PC-3 (cell line): ENCODE measurements at regions not wholly inside any gene's neighbourhood (a gene's known extent, or its start where the extent isn't known, plus 50 kb on each side); places are given as distances from the start of the nearest gene placed in this dataset.

ENCODE experiments used
- ATAC-seq: fragments of 200-7000 bp; cut with Tn5 transposase; 2 replicates; pipeline ENCODE4 v1.9.1; 2020; ENCODE audit warnings: mild to moderate bottlenecking, moderate library complexity
- BruUV-seq: library from RNA; stranded (reverse); fragments of 400-500 nt; replicated peaks from 2 replicates; lab custom pipeline; 2021; lab: Mats Ljungman, UMichigan
- CTCF ChIA-PET: fragments of 300-600 bp; sonication (Branson Sonifier 250); formaldehyde crosslinking; loops from one replicate; lab custom pipeline; 2022; ENCODE audit warnings: antibody characterized with exemption; lab: Charles Lee
- POLR2A ChIA-PET: fragments of 300-600 bp; sonication (Branson Sonifier 250); formaldehyde crosslinking; loops from one replicate; lab custom pipeline; 2022; ENCODE audit warnings: antibody characterized with exemption; ENCODE audit not compliant: unreplicated experiment; lab: Charles Lee
- DNase-seq: peaks from one replicate; pipeline ENCODE4 v3.0.0-alpha.2; 2015
- H2AFZ ChIP-seq: fragments of 300-600 bp; sonication (generic); 2 replicates; pipeline ENCODE4 v1.6.0; 2016; ENCODE audit warnings: antibody characterized with exemption, low read length
- H3F3A ChIP-seq: fragments of 300-600 bp; sonication (generic); one replicate; pipeline ENCODE4 v1.6.0; 2017; ENCODE audit warnings: antibody characterized with exemption, low read length, control low read depth, mild to moderate bottlenecking; ENCODE audit not compliant: unreplicated experiment
- H3K27ac ChIP-seq: fragments of 300-600 bp; sonication (generic); 2 replicates; pipeline ENCODE4 v1.5.1; 2016; ENCODE audit warnings: mild to moderate bottlenecking, low read length
- H3K27me3 ChIP-seq: fragments of 300-600 bp; sonication (generic); 2 replicates; pipeline ENCODE4 v1.6.1; 2016; ENCODE audit warnings: low read length, mixed read lengths
- H3K36me3 ChIP-seq: fragments of 300-600 bp; sonication (generic); 2 replicates; pipeline ENCODE4 v1.6.1; 2016; ENCODE audit warnings: low read depth, mixed run types, low read length, mixed read lengths
- H3K4me1 ChIP-seq: fragments of 300-600 bp; sonication (generic); 2 replicates; pipeline ENCODE4 v1.5.1; 2016; ENCODE audit warnings: low read length; ENCODE audit not compliant: insufficient read depth
- H3K4me2 ChIP-seq: fragments of 300-600 bp; sonication (generic); 2 replicates; pipeline ENCODE4 v1.6.0; 2016; ENCODE audit warnings: low read length
- H3K4me3 ChIP-seq: fragments of 300-600 bp; sonication (generic); 2 replicates; pipeline ENCODE4 v1.5.1; 2016; ENCODE audit warnings: mild to moderate bottlenecking, low read length, mixed read lengths
- H3K79me2 ChIP-seq: fragments of 300-600 bp; sonication (generic); 2 replicates; pipeline ENCODE4 v1.6.1; 2017; ENCODE audit warnings: low read length, mixed read lengths
- H3K9ac ChIP-seq: fragments of 300-600 bp; sonication (generic); 2 replicates; pipeline ENCODE4 v1.6.0; 2016; ENCODE audit warnings: mild to moderate bottlenecking, low read length
- H3K9me2 ChIP-seq: fragments of 300-600 bp; sonication (generic); replicated peaks from 2 replicates; pipeline ENCODE4 v1.6.1; 2016; ENCODE audit warnings: mixed run types, low read length, mixed read lengths
- H3K9me3 ChIP-seq: fragments of 300-600 bp; sonication (generic); 2 replicates; pipeline ENCODE4 v1.6.1; 2016; ENCODE audit warnings: low read length, mixed read lengths
- H4K20me1 ChIP-seq: fragments of 300-600 bp; sonication (generic); 2 replicates; pipeline ENCODE4 v1.6.1; 2016; ENCODE audit warnings: low read length, mixed read lengths
- CTCF ChIP-seq: fragments of 300-600 bp; sonication (generic); conservative IDR thresholded peaks from 2 replicates; pipeline ENCODE4 v1.5.1; 2017; ENCODE audit warnings: antibody characterized with exemption, low read depth, mild to moderate bottlenecking, low read length
- EZH2 ChIP-seq: fragments of 300-600 bp; sonication (generic); IDR thresholded peaks from one replicate; pipeline ENCODE4 v1.6.1; 2017; ENCODE audit warnings: antibody characterized with exemption, mild to moderate bottlenecking, low read length; ENCODE audit not compliant: unreplicated experiment
- EZH2phosphoT487 ChIP-seq: fragments of 300-600 bp; sonication (generic); IDR thresholded peaks from 2 replicates; pipeline ENCODE4 v1.6.1; 2018; ENCODE audit warnings: mild to moderate bottlenecking, antibody characterized with exemption, low read length, borderline replicate concordance
- intact Hi-C: fragments of 100-400 bp; cut with micrococcal nuclease; formaldehyde crosslinking; loops from 2 replicates; pipeline ENCODE4 v1.9.0; 2023

GRCh38 chr16:63185235-63185780 is 1149.1 kb upstream of the CDH8 start:
- no peak for TF ChIP-seq EZH2phosphoT487
- no peak for TF ChIP-seq EZH2
- no peak for TF ChIP-seq CTCF
- no TSS peak for BruUV-seq

GRCh38 chr16:63183743-63184142 is 1147.5 kb upstream of the CDH8 start:
- Histone ChIP-seq H3K36me3 (no peaks in the 10 kb centered on the region), H3K4me3 (no peak overlapping the region), H3K27me3 (no peaks in the 10 kb centered on the region), H3K4me2 (no peak overlapping the region), H3K4me1 (no peaks in the 10 kb centered on the region), H3K27ac (no peak overlapping the region), H3K9me2 (no peaks in the 10 kb centered on the region), H2AFZ (no peak overlapping the region), H3K79me2 (no peaks in the 10 kb centered on the region), H3F3A (no peaks in the 10 kb centered on the region), H3K9ac (no peak overlapping the region), H3K9me3 (no peaks in the 10 kb centered on the region), H4K20me1 (no peaks in the 10 kb centered on the region)
- no peak for ATAC-seq
- TF ChIP-seq CTCF, result no peak
- no peak for TF ChIP-seq EZH2phosphoT487
- BruUV-seq, result no TSS peak
- no peak for DNase-seq
- intact Hi-C loops, result no loop called here
- ChIA-PET POLR2A (interaction anchor here (0.7 kb wide), 1 partner anchor 73 kb away, joined by 3 read pairs; no protein-coding TSS in a partner anchor), CTCF (no interaction called here)

More at GRCh38 chr16:63185235-63185780, 1149.1 kb upstream of the CDH8 start:
- intact Hi-C loops, result no loop called here
- Histone ChIP-seq H3K79me2 (no peaks in the 10 kb centered on the region), H2AFZ (no peak overlapping the region), H3K9me2 (no peaks in the 10 kb centered on the region), H3K9me3 (no peaks in the 10 kb centered on the region), H3K4me1 (no peaks in the 10 kb centered on the region), H3K4me3 (no peak overlapping the region), H3F3A (no peaks in the 10 kb centered on the region), H3K36me3 (no peaks in the 10 kb centered on the region), H4K20me1 (no peaks in the 10 kb centered on the region), H3K4me2 (no peak overlapping the region), H3K27me3 (no peaks in the 10 kb centered on the region), H3K27ac (no peak overlapping the region), H3K9ac (no peak overlapping the region)
- ATAC-seq (no peak), DNase-seq (no peak)
- POLR2A ChIA-PET, result no interaction called here
- CTCF ChIA-PET, result no interaction called here

- DNase-seq, result no peak
- CTCF ChIA-PET, result no interaction called here
- POLR2A ChIA-PET, result no interaction called here
Measured at GRCh38 chr16:63175313-63175712, 1139.1 kb upstream of the CDH8 start.

More at GRCh38 chr16:63175313-63175712, 1139.1 kb upstream of the CDH8 start:
- Histone ChIP-seq H3K9me2 (no peaks in the 10 kb centered on the region), H3K36me3 (no peaks in the 10 kb centered on the region), H3K9me3 (no peaks in the 10 kb centered on the region), H3K27me3 (no peaks in the 10 kb centered on the region), H3F3A (no peaks in the 10 kb centered on the region), H2AFZ (no peak overlapping the region), H3K27ac (no peak overlapping the region), H3K4me1 (no peaks in the 10 kb centered on the region), H3K79me2 (no peaks in the 10 kb centered on the region), H3K4me3 (no peak overlapping the region), H3K9ac (no peak overlapping the region), H4K20me1 (no peaks in the 10 kb centered on the region), H3K4me2 (no peak overlapping the region)
- no TSS peak for BruUV-seq
- intact Hi-C loops, result no loop called here
- no peak for ATAC-seq
- TF ChIP-seq EZH2, result no peak
- no peak for TF ChIP-seq CTCF
- no peak for TF ChIP-seq EZH2phosphoT487
